HepG2 (cell line): ENCODE measurements at regions not wholly inside any gene's neighbourhood (a gene's known extent, or its start where the extent isn't known, plus 50 kb on each side); places are given as distances from the start of the nearest gene placed in this dataset.

Experiments
- ATAC-seq: fragments of 200-7000 bp; cut with Tn5 transposase; 3 replicates; pipeline ENCODE4 v1.9.1; 2020; ENCODE audit warnings: mild to moderate bottlenecking, moderate library complexity
- BruUV-seq: library from RNA; stranded (reverse); fragments of 400-500 nt; replicated peaks from 2 replicates; lab custom pipeline; 2021; lab: Mats Ljungman, UMichigan
- CTCF ChIA-PET: fragments of 300-600 bp; formaldehyde crosslinking; extraction: SDS; loops from one replicate; lab custom pipeline; 2021; ENCODE audit warnings: low total read pairs, inconsistent platforms, low intra/inter-chr PET ratio; lab: Yijun Ruan, JAX
- POLR2A ChIA-PET: fragments of 350-600 bp; sonication (Branson Sonifier 250); formaldehyde crosslinking; loops from one replicate; lab custom pipeline; 2020; ENCODE audit warnings: antibody characterized with exemption, inconsistent platforms; lab: Yijun Ruan, JAX
- DNase-seq: peaks from one replicate; pipeline ENCODE4 v3.0.0-alpha.2; 2015; ENCODE audit warnings: low spot score
- FAIRE-seq: peaks from 3 replicates; lab custom pipeline; 2011; peaks lifted over from hg19 to GRCh38; lab: Jason Lieb, UNC
- H2AFZ ChIP-seq: one replicate; pipeline ENCODE4 v1.6.1; 2011; ENCODE audit warnings: low read length, inconsistent platforms
- H3K27ac ChIP-seq: fragments of 300-600 bp; 3 replicates; pipeline ENCODE4 v1.8.0; 2011; ENCODE audit warnings: mixed run types, mild to moderate bottlenecking, mixed read lengths, low read length, inconsistent platforms; ENCODE audit not compliant: insufficient read depth; ENCODE audit errors: extremely low read length
- H3K27me3 ChIP-seq, 2 experiments: fragments of 200-600 bp in 1 of 2; 2 replicates in 1 of 2; 3 replicates in 1 of 2; pipeline versions ENCODE4 v1.6.0 to v1.8.0; 2011; ENCODE audit warnings: low read length in 2 of 2, mild to moderate bottlenecking in 2 of 2, moderate library complexity in 2 of 2, inconsistent platforms in 1 of 2; ENCODE audit not compliant: insufficient read depth in 2 of 2, control insufficient read depth in 1 of 2
- H3K36me3 ChIP-seq, 2 experiments: fragments of 200-600 bp in 1 of 2; replicated peaks in 1 of 2; 2 replicates in 1 of 2; 3 replicates in 1 of 2; pipeline versions ENCODE4 v1.5.1 to v1.8.0; 2011; ENCODE audit warnings: low read length in 2 of 2, inconsistent platforms in 1 of 2; ENCODE audit not compliant: insufficient read depth in 2 of 2, control insufficient read depth in 1 of 2
- H3K4me1 ChIP-seq: 2 replicates; pipeline ENCODE4 v1.5.1; 2012; ENCODE audit warnings: low read length, inconsistent platforms; ENCODE audit not compliant: insufficient read depth
- H3K4me2 ChIP-seq: 2 replicates; pipeline ENCODE4 v1.6.0; 2011; ENCODE audit warnings: low read depth, low read length, inconsistent platforms
- H3K4me3 ChIP-seq, 3 experiments: fragments of 200-600 bp in 1 of 3; sonication (generic), shearing (Covaris generic) in 1 of 3; replicated peaks in 1 of 3; 2 replicates each; pipeline ENCODE4 v1.5.1; 2011 to 2016; ENCODE audit warnings: low read length in 3 of 3, inconsistent platforms in 2 of 3, low read depth in 2 of 3, mild to moderate bottlenecking in 2 of 3, control low read depth in 1 of 3, mixed read lengths in 1 of 3; ENCODE audit not compliant: insufficient read depth in 1 of 3
- H3K79me2 ChIP-seq: one replicate; pipeline ENCODE4 v1.6.1; 2011; ENCODE audit warnings: low read length, inconsistent platforms; ENCODE audit not compliant: insufficient read depth
- H3K9ac ChIP-seq: 2 replicates; pipeline ENCODE4 v1.6.0; 2011; ENCODE audit warnings: mild to moderate bottlenecking, low read depth, low read length, inconsistent platforms; ENCODE audit not compliant: insufficient read depth
- H3K9me3 ChIP-seq: 2 replicates; pipeline ENCODE4 v1.5.1; 2012; ENCODE audit warnings: mild to moderate bottlenecking, low read length
- H4K20me1 ChIP-seq: 2 replicates; pipeline ENCODE4 v1.6.0; 2011; ENCODE audit warnings: inconsistent platforms, mild to moderate bottlenecking, low read length, moderate library complexity; ENCODE audit not compliant: insufficient read depth
- ADNP ChIP-seq: sonication (generic); formaldehyde crosslinking; IDR thresholded peaks from 2 replicates; pipeline ENCODE4 v1.4.0; 2020; ENCODE audit warnings: missing genetic modification reagents
- ATF3 ChIP-seq: sonication (generic); formaldehyde crosslinking; IDR thresholded peaks from 2 replicates; pipeline ENCODE4 v1.4.0; 2020; ENCODE audit warnings: missing genetic modification reagents
- ELK4 ChIP-seq: sonication (generic); formaldehyde crosslinking; IDR thresholded peaks from 2 replicates; pipeline ENCODE4 v1.9.0; 2021; ENCODE audit warnings: missing genetic modification reagents, borderline replicate concordance
- FOXJ3 ChIP-seq: sonication (generic); formaldehyde crosslinking; IDR thresholded peaks from 2 replicates; pipeline ENCODE4 v1.4.0; 2020; ENCODE audit warnings: missing genetic modification reagents, mild to moderate bottlenecking, borderline replicate concordance
- JARID2 ChIP-seq: sonication (generic); formaldehyde crosslinking; IDR thresholded peaks from 2 replicates; pipeline ENCODE4 v1.8.1; 2023; ENCODE audit warnings: missing genetic modification reagents, inconsistent platforms; ENCODE audit not compliant: insufficient replicate concordance
- LRRFIP1 ChIP-seq: sonication (generic); formaldehyde crosslinking; conservative IDR thresholded peaks from 2 replicates; pipeline ENCODE4 v1.4.0; 2020; ENCODE audit warnings: missing genetic modification reagents
- MEIS1 ChIP-seq: sonication (generic); formaldehyde crosslinking; IDR thresholded peaks from 2 replicates; pipeline ENCODE4 v1.9.0; 2021; ENCODE audit warnings: mild to moderate bottlenecking, missing genetic modification reagents, moderate library complexity, borderline replicate concordance
- NBN ChIP-seq: fragments of 450-650 bp; conservative IDR thresholded peaks from 2 replicates; pipeline ENCODE4 v1.6.1; 2017
- POLR2AphosphoS2 ChIP-seq: IDR thresholded peaks from 2 replicates; pipeline ENCODE4 v1.6.1; 2011; ENCODE audit warnings: low read depth, low read length, improper control_type of control experiment
- PRPF4 ChIP-seq: fragments of 200-400 bp; formaldehyde crosslinking; IDR thresholded peaks from 2 replicates; pipeline ENCODE4 v1.6.1; 2016; ENCODE audit warnings: low read length, low read depth; ENCODE audit not compliant: poor library complexity, severe bottlenecking
- RNF2 ChIP-seq: fragments of 450-650 bp; conservative IDR thresholded peaks from 2 replicates; pipeline ENCODE4 v1.6.1; 2016; ENCODE audit warnings: low read depth
- SIN3A ChIP-seq: IDR thresholded peaks from 2 replicates; pipeline ENCODE4 v1.6.1; 2011; ENCODE audit warnings: low read depth, mild to moderate bottlenecking, control low read depth, low read length, borderline replicate concordance
- SMAD9 ChIP-seq: sonication (generic); formaldehyde crosslinking; IDR thresholded peaks from 2 replicates; pipeline ENCODE4 v1.5.1; 2020; ENCODE audit warnings: mild to moderate bottlenecking, missing genetic modification reagents
- SP140L ChIP-seq: sonication (generic); formaldehyde crosslinking; IDR thresholded peaks from 2 replicates; pipeline ENCODE4 v1.4.0; 2020; ENCODE audit warnings: missing genetic modification reagents, borderline replicate concordance
- WIZ ChIP-seq: sonication (generic); formaldehyde crosslinking; IDR thresholded peaks from 2 replicates; pipeline ENCODE4 v1.5.1; 2020; ENCODE audit warnings: mild to moderate bottlenecking, missing genetic modification reagents
- ZC3H4 ChIP-seq: sonication (generic); formaldehyde crosslinking; IDR thresholded peaks from 2 replicates; pipeline ENCODE4 v1.4.0; 2020; ENCODE audit warnings: missing genetic modification reagents, borderline replicate concordance
- ZFX ChIP-seq: sonication (generic); formaldehyde crosslinking; IDR thresholded peaks from 2 replicates; pipeline ENCODE4 v1.4.0; 2020; ENCODE audit warnings: mild to moderate bottlenecking, low read depth, missing genetic modification reagents, moderate library complexity
- ZNF30 ChIP-seq: sonication (generic); formaldehyde crosslinking; IDR thresholded peaks from 2 replicates; pipeline ENCODE4 v1.5.0; 2020; ENCODE audit warnings: mild to moderate bottlenecking, missing genetic modification reagents
- ZNF33A ChIP-seq: sonication (generic); formaldehyde crosslinking; IDR thresholded peaks from 2 replicates; pipeline ENCODE4 v1.5.1; 2020; ENCODE audit warnings: missing genetic modification reagents, mild to moderate bottlenecking, moderate library complexity, borderline replicate concordance
- ZNF34 ChIP-seq: sonication (generic); formaldehyde crosslinking; IDR thresholded peaks from 2 replicates; pipeline ENCODE4 v1.4.0; 2020; ENCODE audit warnings: mild to moderate bottlenecking, missing genetic modification reagents, borderline replicate concordance
- ZNF572 ChIP-seq: sonication (generic); formaldehyde crosslinking; IDR thresholded peaks from 2 replicates; pipeline ENCODE4 v1.5.1; 2020; ENCODE audit warnings: mild to moderate bottlenecking, missing genetic modification reagents
- WGBS: methylation state at CpG from one replicate; pipeline ENCODE4 v1.1.6; 2017; ENCODE audit warnings: low lambda C conversion rate; 5-methylcytosine and 5-hydroxymethylcytosine counted together
- in situ Hi-C: cut with HindIII; loops from 2 replicates; pipeline ENCODE4 v1.10.0; 2017; ENCODE audit warnings: low pct_unique_long_range_greater_than_20kb; ENCODE audit not compliant: extremely low pct_ligation_motif_present
- intact Hi-C: fragments of 100-400 bp; cut with micrococcal nuclease; formaldehyde crosslinking; loops from one replicate; pipeline ENCODE4 v1.10.0; 2022; ENCODE audit not compliant: unreplicated experiment

- TF ChIP-seq ZNF33A = no peak
- no peak for TF ChIP-seq ZFX (CRISPR knock-in tag)
- no peak for TF ChIP-seq ZNF34 (CRISPR knock-in tag)
- TF ChIP-seq LRRFIP1 (CRISPR knock-in tag) = no peak
- TF ChIP-seq PRPF4 = no peak
- TF ChIP-seq ZNF572 (CRISPR knock-in tag) = no peak
- no peak for TF ChIP-seq NBN
- TF ChIP-seq POLR2AphosphoS2 = no peak
Measured at GRCh38 chr18:41713969-41714825, 240.8 kb upstream of the PIK3C3 start (continued).

GRCh38 chr18:41706301-41706700 is 248.7 kb upstream of the PIK3C3 start:
- H4K20me1 ChIP-seq = no peaks in the 10 kb centered on the region
- DNase-seq = no peak
- no peaks in the 10 kb centered on the region for H3K9me3 ChIP-seq
- no peaks in the 10 kb centered on the region for H3K36me3 ChIP-seq
- BruUV-seq = no TSS peak
- TF ChIP-seq MEIS1 (CRISPR knock-in tag) (no peak), ELK4 (CRISPR knock-in tag) (no peak), ATF3 (CRISPR knock-in tag) (no peak), WIZ (no peak), FOXJ3 (CRISPR knock-in tag) (no peak), SIN3A (no peak), ADNP (CRISPR knock-in tag) (no peak), JARID2 (CRISPR knock-in tag) (no peak), SMAD9 (CRISPR knock-in tag) (no peak), ZC3H4 (CRISPR knock-in tag) (no peak), RNF2 (no peak), SP140L (CRISPR knock-in tag) (no peak), ZNF30 (no peak)
- POLR2A ChIA-PET = no interaction called here
- CTCF ChIA-PET = no interaction called here
- intact Hi-C loops = no loop called here
- no peaks in the 10 kb centered on the region for H3K4me1 ChIP-seq
- H2AFZ ChIP-seq = no peak overlapping the region
- no peak overlapping the region for H3K4me2 ChIP-seq
- FAIRE-seq = no peak
- in situ Hi-C loops = no loop called here
- 1% methylated on average over 3 of the region's 3 CpGs for WGBS
- no peak overlapping the region for H3K27ac ChIP-seq
- no peak overlapping the region for H3K9ac ChIP-seq
- H3K27me3 ChIP-seq = no peaks in the 10 kb centered on the region
- ATAC-seq = no peak
- H3K4me3 ChIP-seq = no peak overlapping the region
- no peaks in the 10 kb centered on the region for H3K79me2 ChIP-seq
